ENCODE measurements at regions not wholly inside any gene's neighbourhood (a gene's known extent, or its start where the extent isn't known, plus 50 kb on each side); places are given as distances from the start of the nearest gene placed in this dataset.
"Not testable (repeated sequence)": the region's sequence is repeated elsewhere in the genome, so short reads cannot be mapped to it uniquely, and the experiment has no call there.

DNA sequence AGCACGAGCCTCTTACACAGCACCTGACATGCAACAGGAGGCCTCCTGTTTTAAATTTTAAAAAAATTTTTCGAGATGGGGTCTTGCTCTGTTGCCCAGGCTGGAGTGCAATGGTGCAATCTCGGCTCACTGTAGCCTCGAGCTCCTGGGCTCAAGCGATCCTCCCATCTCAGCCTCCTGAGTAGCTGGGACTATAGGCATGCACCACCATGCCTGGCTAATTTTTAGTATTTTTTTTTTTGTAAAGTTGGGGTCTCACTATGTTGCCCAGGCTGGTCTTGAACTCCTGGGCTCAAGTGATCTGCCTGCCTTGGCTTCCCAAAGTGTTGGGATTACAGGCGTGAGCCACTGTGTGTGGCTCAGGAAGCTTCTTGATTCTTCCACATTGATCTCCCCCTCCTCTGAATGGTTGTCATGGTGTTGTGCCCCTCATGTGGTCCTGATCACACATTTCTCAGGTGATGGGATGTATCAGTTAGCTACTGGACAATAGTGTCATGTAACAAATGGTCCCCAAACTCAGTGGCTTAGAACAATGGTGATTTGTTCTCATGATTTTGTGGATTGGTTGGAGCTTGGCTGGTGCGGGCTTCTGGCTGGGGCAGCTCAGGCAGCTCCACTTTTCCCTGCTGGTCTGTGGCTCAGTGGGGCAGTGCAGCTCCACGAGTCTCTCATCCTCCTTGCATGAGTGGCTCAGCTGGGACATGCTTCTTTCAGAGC is 81.0 kb downstream of the RPS6KA4 start:
- TF ChIP-seq POLR2AphosphoS5 (IDR thresholded peaks at IDR 0.05; ENCODE audit: low read depth); CTCF (IDR thresholded peaks at IDR 0.05; ENCODE audit: insufficient read depth, low read length); GABPA (IDR thresholded peaks at IDR 0.05; ENCODE audit: low read depth); REST (IDR thresholded peaks at IDR 0.05; ENCODE audit: insufficient replicate concordance, low read depth): not testable (repeated sequence)
